HUES48 (cell line): ENCODE measurements at regions not wholly inside any gene's neighbourhood (a gene's known extent, or its start where the extent isn't known, plus 50 kb on each side); places are given as distances from the start of the nearest gene placed in this dataset.

Experiments
- H3K27ac ChIP-seq: one replicate; pipeline ENCODE4 v1.7.0; 2013; ENCODE audit warnings: low read depth, low read length, inconsistent platforms
- H3K27me3 ChIP-seq: 2 replicates; pipeline ENCODE4 v1.6.1; 2013; ENCODE audit warnings: mild to moderate bottlenecking, low read length; ENCODE audit not compliant: control insufficient read depth, insufficient read depth
- H3K36me3 ChIP-seq: 2 replicates; pipeline ENCODE4 v1.6.1; 2013; ENCODE audit warnings: low read length; ENCODE audit not compliant: control insufficient read depth, insufficient read depth
- H3K4me1 ChIP-seq: 2 replicates; pipeline ENCODE4 v1.6.1; 2013; ENCODE audit warnings: mild to moderate bottlenecking, low read length; ENCODE audit not compliant: control insufficient read depth, insufficient read depth
- H3K4me3 ChIP-seq: 2 replicates; pipeline ENCODE4 v1.5.1; 2013; ENCODE audit warnings: mild to moderate bottlenecking, low read depth, low read length
- H3K9ac ChIP-seq: 2 replicates; pipeline ENCODE4 v1.6.1; 2013; ENCODE audit warnings: mild to moderate bottlenecking, low read depth, low read length, moderate library complexity
- H3K9me3 ChIP-seq: 2 replicates; pipeline ENCODE4 v1.6.1; 2013; ENCODE audit warnings: low read length; ENCODE audit not compliant: control insufficient read depth, insufficient read depth

DNA sequence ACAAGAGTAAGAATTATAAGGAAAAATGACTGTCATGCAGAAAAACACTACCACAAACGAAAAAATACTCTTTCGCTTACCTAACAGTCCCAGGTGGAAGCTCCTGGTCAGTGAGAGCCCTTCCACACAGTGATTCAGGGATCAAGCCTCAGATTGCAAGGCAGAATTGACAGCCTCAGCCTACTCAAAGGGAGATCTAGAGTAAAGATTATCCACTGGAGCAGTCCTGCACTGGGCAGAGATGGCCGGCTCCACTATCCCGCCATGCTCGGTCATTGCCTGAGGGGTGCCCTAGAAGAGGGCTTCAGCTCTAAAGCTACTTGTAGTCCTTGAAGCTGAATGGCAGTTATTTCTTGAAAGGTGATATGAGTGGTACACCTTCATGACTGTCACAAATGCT, 174.7 kb downstream of the TTC8 start:
- Histone ChIP-seq H3K9ac (no peak overlapping the region), H3K27ac (no peak overlapping the region), H3K27me3 (no peaks in the 10 kb centered on the region), H3K9me3 (no peaks in the 10 kb centered on the region), H3K4me3 (no peak overlapping the region), H3K4me1 (no peaks in the 10 kb centered on the region), H3K36me3 (no peaks in the 10 kb centered on the region)

DNA sequence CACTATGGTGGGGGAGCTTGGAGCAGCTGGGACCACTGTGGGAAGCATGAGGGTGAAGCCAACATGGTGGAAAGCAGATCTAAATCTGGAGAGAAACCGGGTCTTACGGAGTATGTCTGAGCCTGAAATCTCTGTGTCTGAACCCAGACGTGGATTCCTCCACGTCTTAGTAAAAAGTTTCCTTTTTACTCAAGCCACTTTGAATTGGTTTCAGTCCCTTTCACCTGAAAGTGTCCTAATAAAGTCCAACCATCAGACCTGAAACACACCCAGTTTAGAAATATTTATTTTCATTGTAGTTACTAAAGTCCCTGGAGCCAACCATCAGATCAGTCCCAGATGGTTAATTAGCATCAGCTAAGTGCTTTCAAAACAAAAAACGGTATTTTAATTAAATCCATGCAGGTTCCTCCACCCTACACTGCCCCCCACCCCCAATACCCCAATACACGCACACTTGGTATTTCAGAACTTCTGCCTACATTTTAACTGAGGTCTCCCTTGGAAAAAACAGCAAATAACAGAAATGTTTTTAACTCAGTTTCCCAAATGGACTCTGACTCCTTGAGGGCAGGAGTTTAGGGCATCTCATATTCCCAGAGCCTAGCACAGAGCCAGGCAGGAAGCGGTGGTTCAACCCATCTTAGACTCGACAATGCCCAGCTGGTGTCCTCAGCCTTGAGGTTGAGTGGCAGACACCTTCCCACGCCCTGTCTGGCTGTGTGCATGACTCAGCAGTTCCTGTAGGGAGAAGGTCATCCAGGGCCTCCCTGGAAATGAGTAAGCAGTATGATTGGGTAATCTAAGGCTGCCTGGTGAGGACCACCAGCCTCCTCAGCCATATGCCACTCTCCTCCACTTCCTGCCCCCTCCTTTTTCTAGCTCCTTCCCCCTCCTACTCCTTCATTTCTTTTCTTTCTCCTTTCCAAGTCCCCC, 175.8 kb downstream of the TTC8 start:
- H3K36me3 ChIP-seq, result no peaks in the 10 kb centered on the region
- no peak overlapping the region for H3K4me3 ChIP-seq
- no peaks in the 10 kb centered on the region for H3K4me1 ChIP-seq
- H3K9ac ChIP-seq, result no peak overlapping the region
- no peaks in the 10 kb centered on the region for H3K27me3 ChIP-seq
- H3K27ac ChIP-seq, result no peak overlapping the region
- H3K9me3 ChIP-seq, result no peaks in the 10 kb centered on the region

DNA sequence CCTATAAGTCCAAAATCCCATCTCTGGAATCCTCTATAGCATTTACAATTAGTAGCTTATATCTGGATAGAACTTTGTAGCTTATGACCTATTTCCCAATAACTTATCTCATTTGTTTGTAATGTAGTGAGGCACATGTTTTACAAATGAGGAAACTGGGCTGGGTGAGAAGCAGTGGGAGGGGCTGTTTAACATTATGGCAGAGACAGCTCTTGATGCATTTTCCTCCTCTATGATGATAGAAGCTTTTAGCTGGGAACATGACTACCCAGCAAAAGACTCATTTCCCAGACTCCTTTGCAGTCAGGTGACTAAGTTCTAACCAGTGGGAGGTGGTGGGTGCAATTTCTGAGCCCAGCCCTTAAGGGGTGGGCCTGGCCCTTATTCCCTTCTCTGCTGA, 179.7 kb downstream of the TTC8 start:
- Histone ChIP-seq H3K27ac (no peak overlapping the region), H3K4me3 (no peak overlapping the region), H3K27me3 (no peaks in the 10 kb centered on the region), H3K9me3 (no peaks in the 10 kb centered on the region), H3K9ac (no peak overlapping the region), H3K36me3 (no peaks in the 10 kb centered on the region), H3K4me1 (no peaks in the 10 kb centered on the region)

DNA sequence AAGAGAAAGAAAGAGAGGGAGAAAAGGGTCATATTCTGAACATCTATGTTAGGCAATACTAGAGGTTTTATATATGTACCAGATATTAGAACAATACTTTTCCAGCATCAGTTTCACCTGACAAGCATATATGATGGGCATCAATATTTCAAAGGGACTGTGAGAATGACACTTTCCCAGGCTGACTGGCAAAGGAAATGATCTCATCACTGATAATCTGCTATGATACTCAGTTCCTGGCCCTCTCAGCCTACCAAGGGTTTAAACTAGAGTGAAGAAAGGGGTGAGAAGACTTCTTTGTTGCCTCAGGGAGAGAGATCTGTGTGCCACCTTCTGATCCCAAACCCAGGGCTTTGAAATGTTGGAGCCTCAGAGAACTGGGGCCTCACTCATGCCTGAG, 183.5 kb downstream of the TTC8 start:
- H3K9me3 ChIP-seq, result no peaks in the 10 kb centered on the region

GRCh38 chr14:89011355-89012281, 187.2 kb downstream of the TTC8 start:
- H3K4me1 ChIP-seq, result no peaks in the 10 kb centered on the region
- H3K9ac ChIP-seq, result no peak overlapping the region
- H3K36me3 ChIP-seq, result no peaks in the 10 kb centered on the region
- H3K4me3 ChIP-seq, result no peak overlapping the region
- H3K9me3 ChIP-seq, result no peaks in the 10 kb centered on the region
- H3K27me3 ChIP-seq, result no peaks in the 10 kb centered on the region
- no peak overlapping the region for H3K27ac ChIP-seq

More for the DNA sequence above, 183.5 kb downstream of the TTC8 start:
- no peak overlapping the region for H3K9ac ChIP-seq
- no peaks in the 10 kb centered on the region for H3K4me1 ChIP-seq
- no peaks in the 10 kb centered on the region for H3K27me3 ChIP-seq
- no peak overlapping the region for H3K4me3 ChIP-seq
- no peak overlapping the region for H3K27ac ChIP-seq
- H3K36me3 ChIP-seq, result no peaks in the 10 kb centered on the region

- Histone ChIP-seq H3K9ac (no peak overlapping the region), H3K27me3 (no peaks in the 10 kb centered on the region), H3K4me1 (no peaks in the 10 kb centered on the region), H3K36me3 (no peaks in the 10 kb centered on the region), H3K27ac (no peak overlapping the region), H3K9me3 (no peaks in the 10 kb centered on the region), H3K4me3 (no peak overlapping the region)
Observed at GRCh38 chr14:89012282-89013097, 188.0 kb downstream of the TTC8 start.

GRCh38 chr14:89013098-89013504, 188.7 kb downstream of the TTC8 start:
- no peak overlapping the region for H3K4me3 ChIP-seq
- no peaks in the 10 kb centered on the region for H3K9me3 ChIP-seq
- no peaks in the 10 kb centered on the region for H3K4me1 ChIP-seq
- H3K27ac ChIP-seq, result no peak overlapping the region
- no peak overlapping the region for H3K9ac ChIP-seq
- no peaks in the 10 kb centered on the region for H3K36me3 ChIP-seq
- no peaks in the 10 kb centered on the region for H3K27me3 ChIP-seq

DNA sequence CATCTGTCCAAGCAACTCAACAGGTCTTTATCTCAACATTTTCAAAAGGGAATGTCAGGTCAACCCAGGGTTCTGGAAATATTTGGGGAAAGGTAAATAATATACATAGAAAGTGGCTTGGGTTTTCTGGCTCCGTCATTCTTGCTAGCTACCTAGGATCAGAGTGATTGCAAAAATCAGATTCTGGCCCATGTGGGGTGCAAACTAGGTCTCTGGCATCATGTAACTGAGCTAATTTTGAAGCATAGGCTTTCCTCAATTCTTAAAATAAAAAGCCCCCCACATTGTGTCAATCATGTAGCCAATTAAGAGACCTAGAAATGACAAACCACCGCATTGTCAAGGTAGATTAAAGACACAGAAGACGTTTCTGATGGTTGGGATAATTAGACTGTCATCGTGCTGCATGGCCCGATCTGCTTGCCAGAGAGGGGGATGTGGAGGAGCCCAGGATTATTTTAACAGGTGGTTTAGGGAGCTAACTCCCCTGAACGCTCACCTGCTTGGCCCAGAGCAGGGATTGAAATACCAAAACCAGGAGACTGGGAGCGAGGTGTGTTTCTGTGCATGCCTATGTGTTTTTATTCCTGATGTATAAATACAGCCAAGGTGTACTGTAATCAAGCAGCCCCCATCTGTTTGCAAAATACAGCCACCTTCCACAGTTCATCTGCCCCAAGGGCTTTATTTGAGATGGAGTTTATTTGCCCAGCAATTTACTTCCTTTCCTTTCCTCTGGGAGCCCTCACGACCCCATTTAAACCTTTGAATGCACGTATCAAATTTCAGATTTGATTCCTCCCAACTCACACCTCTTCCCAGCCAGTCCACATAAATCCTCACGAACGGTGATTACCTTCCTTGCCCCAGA, 189.5 kb downstream of the TTC8 start:
- H3K9ac ChIP-seq, result no peak overlapping the region
- no peaks in the 10 kb centered on the region for H3K4me1 ChIP-seq
- no peak overlapping the region for H3K27ac ChIP-seq
- H3K4me3 ChIP-seq, result no peak overlapping the region
- no peaks in the 10 kb centered on the region for H3K27me3 ChIP-seq
- no peaks in the 10 kb centered on the region for H3K36me3 ChIP-seq
- H3K9me3 ChIP-seq, result no peaks in the 10 kb centered on the region

GRCh38 chr14:89014569-89014850, 190.1 kb downstream of the TTC8 start:
- H3K36me3 ChIP-seq, result no peaks in the 10 kb centered on the region
- H3K4me1 ChIP-seq, result no peaks in the 10 kb centered on the region
- H3K4me3 ChIP-seq, result no peak overlapping the region
- no peaks in the 10 kb centered on the region for H3K27me3 ChIP-seq
- no peaks in the 10 kb centered on the region for H3K9me3 ChIP-seq
- H3K9ac ChIP-seq, result no peak overlapping the region
- H3K27ac ChIP-seq, result no peak overlapping the region

DNA sequence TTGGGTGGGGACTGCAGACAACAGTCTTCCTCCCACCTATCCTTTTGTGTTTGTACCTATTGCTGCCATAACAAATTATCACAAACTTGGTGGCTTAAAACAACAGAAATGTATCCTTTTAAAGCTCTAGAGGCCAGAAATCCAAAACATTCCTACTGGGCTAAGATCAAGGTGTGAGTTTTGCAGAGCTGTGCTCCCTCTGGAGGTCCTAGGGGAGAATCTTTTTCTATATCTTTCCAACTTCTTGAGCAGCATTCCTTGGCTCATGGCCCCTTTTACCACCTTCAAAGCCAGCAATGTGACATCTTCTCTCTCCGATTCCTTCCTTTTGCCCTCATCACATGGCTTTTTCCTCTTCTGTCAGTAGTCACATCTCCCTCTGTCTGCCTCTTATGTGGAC, 190.6 kb downstream of the TTC8 start:
- Histone ChIP-seq H3K9ac (no peak overlapping the region), H3K36me3 (no peaks in the 10 kb centered on the region), H3K4me3 (no peak overlapping the region), H3K27me3 (no peaks in the 10 kb centered on the region), H3K27ac (no peak overlapping the region), H3K4me1 (no peaks in the 10 kb centered on the region), H3K9me3 (no peaks in the 10 kb centered on the region)
